ENCODE measurements at regions not wholly inside any gene's neighbourhood (a gene's known extent, or its start where the extent isn't known, plus 50 kb on each side); places are given as distances from the start of the nearest gene placed in this dataset.

DNA sequence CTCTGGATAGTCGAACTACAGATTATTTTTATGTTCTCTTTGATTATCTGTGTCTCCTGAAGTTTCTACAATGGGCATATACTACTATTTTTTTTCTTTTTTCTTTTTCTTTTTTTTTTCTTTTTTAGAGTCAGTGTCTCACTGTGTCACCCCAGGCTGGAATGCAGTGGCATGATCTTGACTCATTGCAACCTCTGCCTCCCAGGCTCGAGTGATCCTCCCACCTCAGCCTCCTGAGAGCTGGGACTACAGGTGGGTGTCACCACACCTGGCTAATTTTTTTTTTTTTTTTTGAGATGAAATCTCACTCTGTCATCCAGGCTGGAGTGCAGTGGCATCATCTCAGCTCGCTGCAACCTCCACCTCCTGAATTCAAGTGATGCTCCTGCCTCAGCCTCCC is 250.7 kb upstream of the KAZN start:
- TF ChIP-seq, protein P1, sequence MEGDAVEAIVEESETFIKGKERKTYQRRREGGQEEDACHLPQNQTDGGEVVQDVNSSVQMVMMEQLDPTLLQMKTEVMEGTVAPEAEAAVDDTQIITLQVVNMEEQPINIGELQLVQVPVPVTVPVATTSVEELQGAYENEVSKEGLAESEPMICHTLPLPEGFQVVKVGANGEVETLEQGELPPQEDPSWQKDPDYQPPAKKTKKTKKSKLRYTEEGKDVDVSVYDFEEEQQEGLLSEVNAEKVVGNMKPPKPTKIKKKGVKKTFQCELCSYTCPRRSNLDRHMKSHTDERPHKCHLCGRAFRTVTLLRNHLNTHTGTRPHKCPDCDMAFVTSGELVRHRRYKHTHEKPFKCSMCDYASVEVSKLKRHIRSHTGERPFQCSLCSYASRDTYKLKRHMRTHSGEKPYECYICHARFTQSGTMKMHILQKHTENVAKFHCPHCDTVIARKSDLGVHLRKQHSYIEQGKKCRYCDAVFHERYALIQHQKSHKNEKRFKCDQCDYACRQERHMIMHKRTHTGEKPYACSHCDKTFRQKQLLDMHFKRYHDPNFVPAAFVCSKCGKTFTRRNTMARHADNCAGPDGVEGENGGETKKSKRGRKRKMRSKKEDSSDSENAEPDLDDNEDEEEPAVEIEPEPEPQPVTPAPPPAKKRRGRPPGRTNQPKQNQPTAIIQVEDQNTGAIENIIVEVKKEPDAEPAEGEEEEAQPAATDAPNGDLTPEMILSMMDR (conservative IDR thresholded peaks at IDR 0.05): no peak
- TF ChIP-seq EZH2 (IDR thresholded peaks at IDR 0.05; ENCODE audit: low read depth): no peak

Measured in PC-9 (cell line).